Heart right ventricle (tissue), 16 donors: ENCODE measurements at regions not wholly inside any gene's neighbourhood (a gene's known extent, or its start where the extent isn't known, plus 50 kb on each side); places are given as distances from the start of the nearest gene placed in this dataset.
"Not testable (repeated sequence)": the region's sequence is repeated elsewhere in the genome, so short reads cannot be mapped to it uniquely, and the experiment has no call there.

Source experiments
- ATAC-seq, 8 donors: fragments of 200-7000 bp; cut with Tn5 transposase; one replicate each; pipeline ENCODE4 v1.9.1; 2020; ENCODE audit warnings: mild to moderate bottlenecking in 8 of 8, moderate library complexity in 8 of 8, moderate number of reproducible peaks in 1 of 8
- DNase-seq, 2 donors: peaks; one replicate each; pipeline ENCODE4 v3.0.0-alpha.2; 2020
- H3K27ac ChIP-seq, 10 donors: fragments of 200-600 bp; sonication (generic) in 2 of 10; one replicate each; pipeline versions ENCODE4 v1.5.0 to v1.8.0; 2020 to 2022; ENCODE audit warnings: mild to moderate bottlenecking in 3 of 10
- H3K27me3 ChIP-seq, 7 donors: fragments of 200-600 bp; one replicate each; pipeline ENCODE4 v1.8.0; 2021 to 2022; ENCODE audit warnings: mild to moderate bottlenecking in 2 of 7
- H3K36me3 ChIP-seq, 9 donors: fragments of 200-600 bp; sonication (generic) in 1 of 9; one replicate each; pipeline versions ENCODE4 v1.5.0 to v1.8.0; 2020 to 2022; ENCODE audit warnings: mild to moderate bottlenecking in 2 of 9
- H3K4me1 ChIP-seq, 9 donors: fragments of 200-600 bp; sonication (generic) in 1 of 9; one replicate each; pipeline versions ENCODE4 v1.5.0 to v1.8.0; 2020 to 2022; ENCODE audit warnings: mild to moderate bottlenecking in 4 of 9
- H3K4me3 ChIP-seq, 10 donors: fragments of 200-600 bp; sonication (generic) in 2 of 10; one replicate each; pipeline versions ENCODE4 v1.5.0 to v1.8.0; 2020 to 2022; ENCODE audit warnings: mild to moderate bottlenecking in 7 of 10, moderate library complexity in 2 of 10
- H3K9me3 ChIP-seq, 11 donors: fragments of 200-600 bp in 10 of 11; sonication (generic) in 2 of 11; one replicate each; pipeline versions ENCODE4 v1.5.0 to v1.8.0; 2013 to 2022; ENCODE audit warnings: mild to moderate bottlenecking in 2 of 11, control low read depth in 1 of 11, moderate library complexity in 1 of 11
- CTCF ChIP-seq, 9 donors: fragments of 200-600 bp; sonication (generic) in 2 of 9; IDR thresholded peaks; one replicate each; pipeline versions ENCODE4 v1.5.0 to v1.8.0; 2021 to 2022; ENCODE audit warnings: antibody characterized with exemption in 9 of 9, mild to moderate bottlenecking in 5 of 9, moderate library complexity in 1 of 9
- WGBS, 2 donors: extraction: QIAGEN DNeasy Blood & Tissue Kit; methylation state at CpG; one replicate each; pipeline ENCODE4 v1.1.7; 2013; ENCODE audit warnings: inconsistent platforms in 1 of 2; 5-methylcytosine and 5-hydroxymethylcytosine counted together
- intact Hi-C, 10 donors: fragments of 100-400 bp; cut with DNase I; formaldehyde crosslinking; loops; one replicate each; pipeline versions ENCODE4 v1.11.1 to v1.14.2; 2022
- donor health status: Arrhythmogenic right ventricular cardiomyopathy.
- donor health status: ischemic (EF 13 %, LVEDD 7.1; RV severe dilation, severe dysfunction).
- donor health status: healthy with polysubstance abuse.
- donor health status: DM: no; HTN: yes; CAD: no.
- donor health status: DM: no; HTN: no; CAD: no.
- donor health status: ischemic (EF 25% LVEDD 6.9; RV normal size, moderate dysfunction).
- donor health status: ischemic (EF 25% LVEDD 5.7; RV mildly dilated, moderate dysfunction).
- donor health status: healthy.
- donor health status: DM: yes; HTN: yes; CAD: no.
- donor health status: Ischemic cardiomyopathy.
- donor health status: ischemic (EF 35%, LVEDD 5.7; RV mildly dilated, moderate dysfunction).
- donor health status: nonischemic (EF 11% LVEDD 7.7; RV severe dilation, severe dysfunction).
- donor health status: DM: yes; HTN: yes; CAD: no.
- donor health status: PGD.
- donor health status: ischemic (EF 29% LVEDD 5.4; RV normal size, mild dysfunction).
- donor health status: nonischemic (EF 23%, LVEDD 6.1; RV moderate dilation, normal function).

- no peak for TF ChIP-seq CTCF (IDR thresholded peaks at IDR 0.05)
- H3K27me3 ChIP-seq = peaks cover 0 to 5% (median 0%) of the 10 kb centered on the region in 7 donors
- H3K36me3 ChIP-seq = no peaks in the 10 kb centered on the region
- ATAC-seq = no peak
- no peak overlapping the region for H3K4me3 ChIP-seq
- intact Hi-C loops = no loop called here
- no peak for DNase-seq
- no peak overlapping the region for H3K27ac ChIP-seq
- WGBS, 2 donors = 77 to 85% methylated on average over 6 of the region's 6 CpGs
- no peaks in the 10 kb centered on the region for H3K4me1 ChIP-seq
- no peaks in the 10 kb centered on the region for H3K9me3 ChIP-seq
Measured at GRCh38 chr1:87986130-87986866, 657.6 kb downstream of the LMO4 start.

GRCh38 chr1:87989346-87989745 is 660.7 kb downstream of the LMO4 start:
- Histone ChIP-seq H3K27me3 (peaks cover 0 to 5% (median 0%) of the 10 kb centered on the region in 7 donors), H3K9me3 (no peaks in the 10 kb centered on the region), H3K4me3 (no peak overlapping the region), H3K36me3 (no peaks in the 10 kb centered on the region), H3K27ac (no peak overlapping the region), H3K4me1 (no peaks in the 10 kb centered on the region)
- WGBS, 2 donors = 71 to 85% methylated on average over 2 of the region's 2 CpGs
- no peak for TF ChIP-seq CTCF (IDR thresholded peaks at IDR 0.05)
- intact Hi-C loops = no loop called here
- ATAC-seq (no peak), DNase-seq (no peak)

- intact Hi-C loops, ATAC-seq, H3K36me3 ChIP-seq, H3K9me3 ChIP-seq, H3K4me1 ChIP-seq, H3K27ac ChIP-seq, H3K27me3 ChIP-seq, DNase-seq, H3K4me3 ChIP-seq: not testable (repeated sequence)
- WGBS, 2 donors = 91 to 94% methylated on average over 5 of the region's 5 CpGs
Measured at GRCh38 chr1:87992536-87992935, 663.9 kb downstream of the LMO4 start.

GRCh38 chr1:87993051-87993450 is 664.4 kb downstream of the LMO4 start:
- no peak for ATAC-seq
- DNase-seq = no peak
- Histone ChIP-seq H3K36me3 (no peaks in the 10 kb centered on the region), H3K27me3 (no peaks in the 10 kb centered on the region), H3K27ac (no peak overlapping the region), H3K9me3 (no peaks in the 10 kb centered on the region), H3K4me1 (no peaks in the 10 kb centered on the region), H3K4me3 (no peak overlapping the region)
- TF ChIP-seq CTCF (IDR thresholded peaks at IDR 0.05) = no peak
- intact Hi-C loops = no loop called here
- WGBS, 2 donors = 39 to 52% methylated on average over 4 of the region's 4 CpGs

- no peak for DNase-seq
- no peak for ATAC-seq
- Histone ChIP-seq H3K4me3 (no peak overlapping the region), H3K4me1 (no peaks in the 10 kb centered on the region), H3K9me3 (no peaks in the 10 kb centered on the region), H3K36me3 (no peaks in the 10 kb centered on the region), H3K27ac (no peak overlapping the region), H3K27me3 (no peaks in the 10 kb centered on the region)
- 86 to 89% methylated on average over 6 of the region's 6 CpGs for WGBS, 2 donors
- intact Hi-C loops = no loop called here
- no peak for TF ChIP-seq CTCF (IDR thresholded peaks at IDR 0.05)
Measured at GRCh38 chr1:87999852-88000251, 671.2 kb downstream of the LMO4 start.
